ENCODE measurements at regions not wholly inside any gene's neighbourhood (a gene's known extent, or its start where the extent isn't known, plus 50 kb on each side); places are given as distances from the start of the nearest gene placed in this dataset.

- H3K9me3 ChIP-seq, result peaks cover 0 to 4% of the 10 kb centered on the region in 2 donors
- TF ChIP-seq EP300 (IDR thresholded peaks at IDR 0.05) (no peak), CTCF (IDR thresholded peaks at IDR 0.05) (no peak), POLR2A (IDR thresholded peaks at IDR 0.05) (no peak)
- H3K27ac ChIP-seq, result no peak overlapping the region
- no peaks in the 10 kb centered on the region for H3K36me3 ChIP-seq
- intact Hi-C loops (cut with DNase I), result no loop called here
- no peaks in the 10 kb centered on the region for H3K27me3 ChIP-seq
- 90 to 95% (median 91%) methylated on average over 5 of the region's 5 CpGs for WGBS, 3 donors
- no peak for DNase-seq
- H3K4me3 ChIP-seq, result no peak overlapping the region
- H3K4me1 ChIP-seq (ENCODE audit: insufficient read depth), result no peaks in the 10 kb centered on the region
Observed at GRCh38 chr6:214428-214827, 77.9 kb upstream of the DUSP22 start.

GRCh38 chr6:215335-216034, 76.8 kb upstream of the DUSP22 start:
- H3K4me1 ChIP-seq (ENCODE audit: insufficient read depth), result no peaks in the 10 kb centered on the region
- H3K9me3 ChIP-seq, result peaks cover 0 to 4% of the 10 kb centered on the region in 2 donors
- DNase-seq, result peak in 1 of 5 donors; percentile 23
- H3K27me3 ChIP-seq, result no peaks in the 10 kb centered on the region
- no peak overlapping the region for H3K4me3 ChIP-seq
- WGBS, 3 donors, result 67 to 71% (median 68%) methylated on average over 11 of the region's 11 CpGs
- no peaks in the 10 kb centered on the region for H3K36me3 ChIP-seq
- no peak for TF ChIP-seq CTCF (IDR thresholded peaks at IDR 0.05)
- intact Hi-C loops (cut with DNase I), result no loop called here
- no peak overlapping the region for H3K27ac ChIP-seq

- no peaks in the 10 kb centered on the region for H3K27me3 ChIP-seq
- no peaks in the 10 kb centered on the region for H3K36me3 ChIP-seq
- H3K4me3 ChIP-seq, result no peak overlapping the region
- no peak for TF ChIP-seq POLR2A (IDR thresholded peaks at IDR 0.05)
- no peak overlapping the region for H3K27ac ChIP-seq
- intact Hi-C loops (cut with DNase I), result no loop called here
- WGBS, 3 donors, result 81 to 82% (median 82%) methylated on average over 12 of the region's 12 CpGs
- H3K4me1 ChIP-seq (ENCODE audit: insufficient read depth), result no peaks in the 10 kb centered on the region
- H3K9me3 ChIP-seq, result peaks cover 0 to 4% of the 10 kb centered on the region in 2 donors
- DNase-seq, result no peak
Observed at GRCh38 chr6:217048-217659, 75.1 kb upstream of the DUSP22 start.

- Histone ChIP-seq H3K4me1 (ENCODE audit: insufficient read depth) (no peaks in the 10 kb centered on the region), H3K9me3 (peaks cover 0 to 4% of the 10 kb centered on the region in 2 donors), H3K4me3 (no peak overlapping the region), H3K27ac (no peak overlapping the region), H3K27me3 (no peaks in the 10 kb centered on the region), H3K36me3 (no peaks in the 10 kb centered on the region)
- 85 to 89% (median 89%) methylated on average over 19 to 22 of the region's 22 CpGs for WGBS, 3 donors
- TF ChIP-seq CTCF (IDR thresholded peaks at IDR 0.05) (no peak), EP300 (IDR thresholded peaks at IDR 0.05) (no peak), POLR2A (IDR thresholded peaks at IDR 0.05) (no peak)
- DNase-seq, result no peak
- intact Hi-C loops (cut with DNase I), result no loop called here
Observed at GRCh38 chr6:218153-219018, 73.9 kb upstream of the DUSP22 start.
